22Rv1 (cell line): ENCODE measurements at regions not wholly inside any gene's neighbourhood (a gene's known extent, or its start where the extent isn't known, plus 50 kb on each side); places are given as distances from the start of the nearest gene placed in this dataset.

ENCODE experiments used
- ZFX ChIP-seq: fragments of 450-650 bp; IDR thresholded peaks from 2 replicates; pipeline ENCODE4 v1.6.1; 2017; ENCODE audit warnings: antibody characterized with exemption, borderline replicate concordance
- TF ChIP-seq, protein P1 (sequence below): fragments of 450-650 bp; IDR thresholded peaks from 2 replicates; pipeline ENCODE4 v1.5.1; 2017; ENCODE audit warnings: mild to moderate bottlenecking

DNA sequence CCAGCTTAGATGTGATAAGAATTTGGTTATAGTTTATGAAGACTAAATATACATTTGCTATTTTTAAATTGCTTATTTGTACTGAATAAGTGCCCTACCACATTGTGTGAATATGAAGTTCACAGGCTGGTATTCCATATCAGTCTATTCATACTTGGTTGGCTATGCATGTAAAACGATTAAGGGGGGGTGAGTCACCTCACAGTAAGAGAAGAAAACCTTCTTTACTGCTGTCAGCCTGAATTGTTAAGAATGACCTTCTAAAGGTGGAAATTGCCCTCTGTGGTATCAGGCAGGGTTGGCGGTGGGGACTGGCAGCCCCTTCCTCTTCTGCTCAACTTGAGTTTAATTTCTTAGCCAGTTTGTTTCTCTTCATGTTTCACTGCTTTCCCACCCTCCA, 127.0 kb upstream of the RPS23 start:
- TF ChIP-seq, protein P1, sequence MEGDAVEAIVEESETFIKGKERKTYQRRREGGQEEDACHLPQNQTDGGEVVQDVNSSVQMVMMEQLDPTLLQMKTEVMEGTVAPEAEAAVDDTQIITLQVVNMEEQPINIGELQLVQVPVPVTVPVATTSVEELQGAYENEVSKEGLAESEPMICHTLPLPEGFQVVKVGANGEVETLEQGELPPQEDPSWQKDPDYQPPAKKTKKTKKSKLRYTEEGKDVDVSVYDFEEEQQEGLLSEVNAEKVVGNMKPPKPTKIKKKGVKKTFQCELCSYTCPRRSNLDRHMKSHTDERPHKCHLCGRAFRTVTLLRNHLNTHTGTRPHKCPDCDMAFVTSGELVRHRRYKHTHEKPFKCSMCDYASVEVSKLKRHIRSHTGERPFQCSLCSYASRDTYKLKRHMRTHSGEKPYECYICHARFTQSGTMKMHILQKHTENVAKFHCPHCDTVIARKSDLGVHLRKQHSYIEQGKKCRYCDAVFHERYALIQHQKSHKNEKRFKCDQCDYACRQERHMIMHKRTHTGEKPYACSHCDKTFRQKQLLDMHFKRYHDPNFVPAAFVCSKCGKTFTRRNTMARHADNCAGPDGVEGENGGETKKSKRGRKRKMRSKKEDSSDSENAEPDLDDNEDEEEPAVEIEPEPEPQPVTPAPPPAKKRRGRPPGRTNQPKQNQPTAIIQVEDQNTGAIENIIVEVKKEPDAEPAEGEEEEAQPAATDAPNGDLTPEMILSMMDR = no peak
- no peak for TF ChIP-seq ZFX
